ENCODE measurements at regions not wholly inside any gene's neighbourhood (a gene's known extent, or its start where the extent isn't known, plus 50 kb on each side); places are given as distances from the start of the nearest gene placed in this dataset.

GRCh38 chr9:118000581-118000980 is 296.4 kb downstream of the TLR4 start:
- TF ChIP-seq CTCF (IDR thresholded peaks at IDR 0.05), result no peak
- no peak for TF ChIP-seq POLR2A (IDR thresholded peaks at IDR 0.05; ENCODE audit: low read depth)
- no peak for TF ChIP-seq POLR2AphosphoS5 (IDR thresholded peaks at IDR 0.05)

All from esophagus muscularis mucosa (tissue), 3 donors.